ENCODE measurements at regions not wholly inside any gene's neighbourhood (a gene's known extent, or its start where the extent isn't known, plus 50 kb on each side); places are given as distances from the start of the nearest gene placed in this dataset.

DNA sequence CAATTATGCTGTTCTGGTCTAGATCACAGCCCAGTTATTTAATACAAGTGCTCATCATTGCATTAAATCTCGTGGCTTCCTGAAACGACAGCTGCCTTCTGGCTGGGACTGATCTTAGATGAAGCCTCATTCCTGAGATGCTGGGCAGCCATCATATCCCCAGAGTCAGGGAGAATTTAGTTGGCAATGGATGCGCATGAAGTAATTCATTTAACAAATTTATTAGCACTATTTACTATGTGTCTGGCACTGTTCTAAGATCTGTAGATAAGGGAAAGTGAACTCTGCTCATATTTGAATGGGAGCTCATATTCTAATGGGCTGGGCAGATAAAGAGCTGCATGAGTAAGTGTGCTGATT lies 244.7 kb downstream of the KCNS3 start:
- TF ChIP-seq GATA2 (IDR thresholded peaks at IDR 0.05; ENCODE audit: low read depth, low read length) = peak; percentile 98
- TF ChIP-seq GATA3 (IDR thresholded peaks at IDR 0.05; ENCODE audit: low read depth, low read length) = peak; percentile 99

Measured in SH-SY5Y (cell line).